Vagina (tissue), 2 donors: ENCODE measurements at regions not wholly inside any gene's neighbourhood (a gene's known extent, or its start where the extent isn't known, plus 50 kb on each side); places are given as distances from the start of the nearest gene placed in this dataset.

ENCODE experiments used
- POLR2AphosphoS5 ChIP-seq, 2 donors: sonication (generic); formaldehyde crosslinking; IDR thresholded peaks; one replicate each; pipeline ENCODE4 v1.9.0; 2017; ENCODE audit warnings: antibody characterized with exemption in 2 of 2, mild to moderate bottlenecking in 2 of 2, low read depth in 1 of 2; ENCODE audit not compliant: insufficient read depth in 1 of 2
- TF ChIP-seq, protein P1 (sequence below), 3 experiments: fragments of 450-650 bp in 2 of 3; fragments of 200-600 bp in 1 of 3; sonication (generic) in 1 of 3; IDR thresholded peaks; one replicate each; pipeline ENCODE4 v1.5.1; 2017 to 2019; ENCODE audit warnings: antibody characterized with exemption in 3 of 3, mild to moderate bottlenecking in 2 of 3, moderate library complexity in 2 of 3

DNA sequence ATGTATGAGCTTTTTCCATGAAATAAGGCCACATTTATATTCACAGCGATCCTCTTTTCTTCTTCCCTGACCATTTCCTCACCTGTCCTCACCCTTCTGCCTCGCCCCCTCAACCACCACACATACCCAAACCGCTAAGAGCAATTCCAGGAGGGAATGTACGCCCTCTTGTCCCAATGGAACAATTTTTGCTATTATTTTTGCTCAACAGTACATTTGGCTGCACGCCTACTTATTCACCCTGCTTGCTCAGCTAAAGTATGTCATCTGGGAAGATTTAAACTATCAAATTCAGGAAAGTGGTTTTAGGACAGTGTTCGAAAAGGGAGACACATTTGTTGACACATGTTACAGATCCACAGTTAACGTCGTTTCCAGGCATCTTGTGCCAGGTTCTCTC, 252.7 kb downstream of the NEBL start:
- TF ChIP-seq, protein P1, sequence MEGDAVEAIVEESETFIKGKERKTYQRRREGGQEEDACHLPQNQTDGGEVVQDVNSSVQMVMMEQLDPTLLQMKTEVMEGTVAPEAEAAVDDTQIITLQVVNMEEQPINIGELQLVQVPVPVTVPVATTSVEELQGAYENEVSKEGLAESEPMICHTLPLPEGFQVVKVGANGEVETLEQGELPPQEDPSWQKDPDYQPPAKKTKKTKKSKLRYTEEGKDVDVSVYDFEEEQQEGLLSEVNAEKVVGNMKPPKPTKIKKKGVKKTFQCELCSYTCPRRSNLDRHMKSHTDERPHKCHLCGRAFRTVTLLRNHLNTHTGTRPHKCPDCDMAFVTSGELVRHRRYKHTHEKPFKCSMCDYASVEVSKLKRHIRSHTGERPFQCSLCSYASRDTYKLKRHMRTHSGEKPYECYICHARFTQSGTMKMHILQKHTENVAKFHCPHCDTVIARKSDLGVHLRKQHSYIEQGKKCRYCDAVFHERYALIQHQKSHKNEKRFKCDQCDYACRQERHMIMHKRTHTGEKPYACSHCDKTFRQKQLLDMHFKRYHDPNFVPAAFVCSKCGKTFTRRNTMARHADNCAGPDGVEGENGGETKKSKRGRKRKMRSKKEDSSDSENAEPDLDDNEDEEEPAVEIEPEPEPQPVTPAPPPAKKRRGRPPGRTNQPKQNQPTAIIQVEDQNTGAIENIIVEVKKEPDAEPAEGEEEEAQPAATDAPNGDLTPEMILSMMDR (IDR thresholded peaks at IDR 0.05) = no peak
- no peak for TF ChIP-seq POLR2AphosphoS5 (IDR thresholded peaks at IDR 0.05; ENCODE audit: insufficient read depth in 1 of 2, low read depth in 1 of 2)
